Ectodermal cell (in vitro differentiated cells): ENCODE measurements at regions not wholly inside any gene's neighbourhood (a gene's known extent, or its start where the extent isn't known, plus 50 kb on each side); places are given as distances from the start of the nearest gene placed in this dataset.
"Not testable (repeated sequence)": the region's sequence is repeated elsewhere in the genome, so short reads cannot be mapped to it uniquely, and the experiment has no call there.

Experiments
- H3K27ac ChIP-seq: 2 replicates; pipeline ENCODE4 v1.7.0; 2013; ENCODE audit warnings: mild to moderate bottlenecking, low read depth, low read length; ENCODE audit not compliant: insufficient read depth, poor library complexity, severe bottlenecking
- H3K27me3 ChIP-seq: 2 replicates; pipeline ENCODE4 v1.7.0; 2013; ENCODE audit warnings: mild to moderate bottlenecking, low read length; ENCODE audit not compliant: insufficient read depth, control insufficient read depth, poor library complexity, severe bottlenecking
- H3K36me3 ChIP-seq: one replicate; pipeline ENCODE4 v1.7.0; 2013; ENCODE audit warnings: low read length; ENCODE audit not compliant: control insufficient read depth, insufficient read depth
- H3K4me1 ChIP-seq: one replicate; pipeline ENCODE4 v1.7.0; 2013; ENCODE audit warnings: low read length; ENCODE audit not compliant: control insufficient read depth, insufficient read depth
- H3K4me3 ChIP-seq: 2 replicates; pipeline ENCODE4 v1.7.0; 2013; ENCODE audit warnings: low read depth, low read length, control low read depth; ENCODE audit not compliant: insufficient read depth
- H3K9me3 ChIP-seq: 2 replicates; pipeline ENCODE4 v1.7.0; 2013; ENCODE audit warnings: mild to moderate bottlenecking, low read length, moderate library complexity; ENCODE audit not compliant: control insufficient read depth
- WGBS, 2 experiments: methylation state at CpG; one replicate each; pipeline ENCODE4 v1.1.7; 2013; ENCODE audit warnings: missing lambda C conversion rate in 2 of 2; 5-methylcytosine and 5-hydroxymethylcytosine counted together

GRCh38 chr13:105702441-105702840, 833.0 kb downstream of the EFNB2 start:
- Histone ChIP-seq H3K4me3 (no peak overlapping the region), H3K4me1 (no peaks in the 10 kb centered on the region), H3K9me3 (no peaks in the 10 kb centered on the region), H3K36me3 (no peaks in the 10 kb centered on the region), H3K27ac (no peak overlapping the region), H3K27me3 (no peaks in the 10 kb centered on the region)
- 94 to 96% methylated on average over 4 of the region's 4 CpGs for WGBS, 2 experiments

GRCh38 chr13:105692769-105693168, 842.7 kb downstream of the EFNB2 start:
- H3K9me3 ChIP-seq, result no peaks in the 10 kb centered on the region
- no peak overlapping the region for H3K4me3 ChIP-seq
- H3K36me3 ChIP-seq, result no peaks in the 10 kb centered on the region
- WGBS, 2 experiments, result 94 to 98% methylated on average over 4 to 5 of the region's 5 CpGs
- no peak overlapping the region for H3K27ac ChIP-seq
- H3K27me3 ChIP-seq, result no peaks in the 10 kb centered on the region
- H3K4me1 ChIP-seq, result no peaks in the 10 kb centered on the region

DNA sequence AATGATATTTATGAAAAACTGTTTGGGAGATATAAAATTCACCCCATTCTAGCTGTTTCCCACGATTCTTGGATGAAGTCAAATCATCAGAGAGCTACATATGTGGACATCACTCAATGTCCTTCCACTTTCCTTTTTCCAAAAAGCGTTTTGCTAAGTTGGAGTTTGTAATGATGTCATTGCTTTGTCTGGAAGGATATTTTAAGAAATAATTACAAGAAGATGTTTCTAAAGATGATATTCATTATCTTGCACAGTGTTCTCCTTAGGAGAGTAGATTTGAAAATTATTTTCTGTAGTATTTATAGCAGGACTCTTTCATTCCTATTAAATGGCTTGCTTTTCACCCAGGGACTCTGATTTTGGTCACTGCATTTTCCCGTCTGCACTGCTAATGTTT, 851.2 kb downstream of the EFNB2 start:
- no peak overlapping the region for H3K27ac ChIP-seq
- H3K9me3 ChIP-seq, result no peaks in the 10 kb centered on the region
- no peak overlapping the region for H3K4me3 ChIP-seq
- no peaks in the 10 kb centered on the region for H3K36me3 ChIP-seq
- H3K27me3 ChIP-seq, result no peaks in the 10 kb centered on the region
- no peaks in the 10 kb centered on the region for H3K4me1 ChIP-seq
- WGBS, 2 experiments, result 93 to 97% methylated on average over 2 of the region's 3 CpGs

- Histone ChIP-seq H3K27ac (no peak overlapping the region), H3K36me3 (no peaks in the 10 kb centered on the region), H3K27me3 (no peaks in the 10 kb centered on the region), H3K4me3 (no peak overlapping the region), H3K9me3 (no peaks in the 10 kb centered on the region), H3K4me1 (no peaks in the 10 kb centered on the region)
- WGBS, 2 experiments, result 92 to 96% methylated on average over 4 of the region's 4 CpGs
These were observed 855.6 kb downstream of the EFNB2 start for GRCh38 chr13:105679838-105680237.

GRCh38 chr13:105678072-105678471, 857.4 kb downstream of the EFNB2 start:
- no peaks in the 10 kb centered on the region for H3K36me3 ChIP-seq
- 90 to 91% methylated on average over 1 of the region's 1 CpG for WGBS, 2 experiments
- H3K9me3 ChIP-seq, result no peaks in the 10 kb centered on the region
- H3K27ac ChIP-seq, result no peak overlapping the region
- no peaks in the 10 kb centered on the region for H3K4me1 ChIP-seq
- H3K27me3 ChIP-seq, result no peaks in the 10 kb centered on the region
- H3K4me3 ChIP-seq, result no peak overlapping the region

- Histone ChIP-seq H3K9me3 (no peaks in the 10 kb centered on the region), H3K27me3 (no peaks in the 10 kb centered on the region), H3K27ac (no peak overlapping the region), H3K36me3 (no peaks in the 10 kb centered on the region), H3K4me1 (no peaks in the 10 kb centered on the region), H3K4me3 (no peak overlapping the region)
- 96% methylated on average over 4 of the region's 4 CpGs for WGBS, 2 experiments
These were observed 862.6 kb downstream of the EFNB2 start for GRCh38 chr13:105672881-105673280.

GRCh38 chr13:105671131-105671530, 864.3 kb downstream of the EFNB2 start:
- not testable (repeated sequence) for H3K27me3 ChIP-seq, H3K36me3 ChIP-seq, H3K27ac ChIP-seq, H3K4me1 ChIP-seq, H3K9me3 ChIP-seq, H3K4me3 ChIP-seq
- WGBS, 2 experiments, result 92 to 95% methylated on average over 9 of the region's 9 CpGs

GRCh38 chr13:105670179-105670990, 865.1 kb downstream of the EFNB2 start:
- H3K4me1 ChIP-seq, result no peaks in the 10 kb centered on the region
- H3K27me3 ChIP-seq, result no peaks in the 10 kb centered on the region
- no peaks in the 10 kb centered on the region for H3K36me3 ChIP-seq
- 92 to 94% methylated on average over 3 of the region's 3 CpGs for WGBS, 2 experiments
- H3K4me3 ChIP-seq, result no peak overlapping the region
- no peaks in the 10 kb centered on the region for H3K9me3 ChIP-seq
- no peak overlapping the region for H3K27ac ChIP-seq

- WGBS, 2 experiments, result 100% methylated on average over 1 of the region's 1 CpG; no CpG with 5 or more reads in 1 of the 2 experiments
- H3K4me3 ChIP-seq, result no peak overlapping the region
- H3K9me3 ChIP-seq, result no peaks in the 10 kb centered on the region
- H3K36me3 ChIP-seq, result no peaks in the 10 kb centered on the region
- no peak overlapping the region for H3K27ac ChIP-seq
- H3K27me3 ChIP-seq, result no peaks in the 10 kb centered on the region
- no peaks in the 10 kb centered on the region for H3K4me1 ChIP-seq
These were observed 870.2 kb downstream of the EFNB2 start for GRCh38 chr13:105665284-105665683.

GRCh38 chr13:105663182-105663581, 872.3 kb downstream of the EFNB2 start:
- WGBS, 2 experiments, result 97 to 100% methylated on average over 3 to 4 of the region's 5 CpGs
- no peaks in the 10 kb centered on the region for H3K36me3 ChIP-seq
- no peaks in the 10 kb centered on the region for H3K27me3 ChIP-seq
- no peak overlapping the region for H3K4me3 ChIP-seq
- no peak overlapping the region for H3K27ac ChIP-seq
- H3K4me1 ChIP-seq, result no peaks in the 10 kb centered on the region
- H3K9me3 ChIP-seq, result no peaks in the 10 kb centered on the region
